Activated naive CD4-positive, alpha-beta T cell treated with anti-CD3 and anti-CD28 coated beads, Interleukin-2, amount 50 U/mL, for 72 hours (primary cell): ENCODE measurements at regions not wholly inside any gene's neighbourhood (a gene's known extent, or its start where the extent isn't known, plus 50 kb on each side); places are given as distances from the start of the nearest gene placed in this dataset.

ENCODE experiments used
- ATAC-seq, 2 donors: fragments of 150-1000 bp; cut with Tn5 transposase; 2 replicates each; pipeline ENCODE4 v1.10.0; 2021; ENCODE audit warnings: mild to moderate bottlenecking in 2 of 2, moderate library complexity in 2 of 2
- DNase-seq, 2 donors: peaks; one replicate each; pipeline ENCODE4 v3.0.0; 2021 to 2022; ENCODE audit warnings: low spot score in 2 of 2
- H3K27ac Mint-ChIP-seq, 2 donors: one replicate each; pipeline ENCODE4 v1.8.0; 2022; ENCODE audit warnings: mild to moderate bottlenecking in 2 of 2, mixed read lengths in 2 of 2
- H3K36me3 Mint-ChIP-seq, 2 donors: one replicate each; pipeline ENCODE4 v1.8.0; 2022; ENCODE audit warnings: mixed read lengths in 2 of 2
- H3K9me3 Mint-ChIP-seq, 2 donors: one replicate each; pipeline ENCODE4 v1.8.0; 2022; ENCODE audit warnings: mixed read lengths in 2 of 2

- Mint-ChIP-seq H3K36me3 (no peaks in the 10 kb centered on the region), H3K9me3 (peaks cover 0 to 4% of the 10 kb centered on the region in 2 donors), H3K27ac (no peak overlapping the region)
- ATAC-seq (no peak), DNase-seq (no peak)
These were observed 55.1 kb upstream of the SLC25A26 start for GRCh38 chr3:66165660-66166059.

GRCh38 chr3:66164155-66164554 is 56.6 kb upstream of the SLC25A26 start:
- ATAC-seq (no peak), DNase-seq (no peak)
- peaks cover 0 to 4% of the 10 kb centered on the region in 2 donors for H3K9me3 Mint-ChIP-seq
- H3K36me3 Mint-ChIP-seq = no peaks in the 10 kb centered on the region
- no peak overlapping the region for H3K27ac Mint-ChIP-seq

GRCh38 chr3:66163222-66163621 is 57.6 kb upstream of the SLC25A26 start:
- Mint-ChIP-seq H3K27ac (no peak overlapping the region), H3K36me3 (no peaks in the 10 kb centered on the region), H3K9me3 (peaks cover 0 to 4% of the 10 kb centered on the region in 2 donors)
- no peak for ATAC-seq
- DNase-seq = no peak

GRCh38 chr3:66162766-66163165 is 58.0 kb upstream of the SLC25A26 start:
- Mint-ChIP-seq H3K36me3 (no peaks in the 10 kb centered on the region), H3K9me3 (peaks cover 0 to 4% of the 10 kb centered on the region in 2 donors), H3K27ac (no peak overlapping the region)
- ATAC-seq (no peak), DNase-seq (no peak)

GRCh38 chr3:66158933-66159683 is 61.7 kb upstream of the SLC25A26 start:
- ATAC-seq (no peak), DNase-seq (no peak)
- Mint-ChIP-seq H3K27ac (no peak overlapping the region), H3K36me3 (no peaks in the 10 kb centered on the region), H3K9me3 (no peaks in the 10 kb centered on the region)

GRCh38 chr3:66154444-66154861 is 66.3 kb upstream of the SLC25A26 start:
- ATAC-seq (no peak), DNase-seq (no peak)
- Mint-ChIP-seq H3K36me3 (no peaks in the 10 kb centered on the region), H3K27ac (no peak overlapping the region), H3K9me3 (no peaks in the 10 kb centered on the region)

GRCh38 chr3:66153481-66154443 is 67.0 kb upstream of the SLC25A26 start:
- no peak for DNase-seq
- Mint-ChIP-seq H3K36me3 (no peaks in the 10 kb centered on the region), H3K9me3 (no peaks in the 10 kb centered on the region)

GRCh38 chr3:66152336-66152735 is 68.5 kb upstream of the SLC25A26 start:
- H3K9me3 Mint-ChIP-seq = no peaks in the 10 kb centered on the region
- no peak for DNase-seq
- H3K27ac Mint-ChIP-seq = no peak overlapping the region
- no peaks in the 10 kb centered on the region for H3K36me3 Mint-ChIP-seq
- ATAC-seq = no peak

More at GRCh38 chr3:66153481-66154443, 67.0 kb upstream of the SLC25A26 start:
- H3K27ac Mint-ChIP-seq = no peak overlapping the region
- no peak for ATAC-seq

- Mint-ChIP-seq H3K36me3 (no peaks in the 10 kb centered on the region), H3K9me3 (no peaks in the 10 kb centered on the region), H3K27ac (no peak overlapping the region)
- no peak for DNase-seq
- ATAC-seq = no peak
These were observed 69.8 kb upstream of the SLC25A26 start for GRCh38 chr3:66150977-66151376.

GRCh38 chr3:66149269-66149668 is 71.5 kb upstream of the SLC25A26 start:
- no peak for ATAC-seq
- DNase-seq = no peak
- no peak overlapping the region for H3K27ac Mint-ChIP-seq
- no peaks in the 10 kb centered on the region for H3K9me3 Mint-ChIP-seq
- no peaks in the 10 kb centered on the region for H3K36me3 Mint-ChIP-seq

GRCh38 chr3:66145408-66145733 is 75.4 kb upstream of the SLC25A26 start:
- no peak for ATAC-seq
- DNase-seq = no peak
- H3K9me3 Mint-ChIP-seq = no peaks in the 10 kb centered on the region
- H3K36me3 Mint-ChIP-seq = no peaks in the 10 kb centered on the region
- H3K27ac Mint-ChIP-seq = no peak overlapping the region

- DNase-seq (no peak), ATAC-seq (no peak)
- Mint-ChIP-seq H3K27ac (no peak overlapping the region), H3K36me3 (no peaks in the 10 kb centered on the region), H3K9me3 (no peaks in the 10 kb centered on the region)
These were observed 76.0 kb upstream of the SLC25A26 start for GRCh38 chr3:66144568-66145407.

- DNase-seq (no peak), ATAC-seq (no peak)
- no peaks in the 10 kb centered on the region for H3K9me3 Mint-ChIP-seq
- H3K36me3 Mint-ChIP-seq = no peaks in the 10 kb centered on the region
- no peak overlapping the region for H3K27ac Mint-ChIP-seq
These were observed 78.7 kb upstream of the SLC25A26 start for GRCh38 chr3:66142079-66142478.

GRCh38 chr3:66140743-66141372 is 79.9 kb upstream of the SLC25A26 start:
- ATAC-seq = no peak
- DNase-seq = no peak
- no peaks in the 10 kb centered on the region for H3K36me3 Mint-ChIP-seq
- no peak overlapping the region for H3K27ac Mint-ChIP-seq
- H3K9me3 Mint-ChIP-seq = no peaks in the 10 kb centered on the region

- no peak for ATAC-seq
- Mint-ChIP-seq H3K27ac (no peak overlapping the region), H3K36me3 (no peaks in the 10 kb centered on the region), H3K9me3 (no peaks in the 10 kb centered on the region)
- no peak for DNase-seq
These were observed 80.7 kb upstream of the SLC25A26 start for GRCh38 chr3:66140106-66140505.

- Mint-ChIP-seq H3K27ac (no peak overlapping the region), H3K36me3 (no peaks in the 10 kb centered on the region), H3K9me3 (no peaks in the 10 kb centered on the region)
- DNase-seq = no peak
- no peak for ATAC-seq
These were observed 81.4 kb upstream of the SLC25A26 start for GRCh38 chr3:66139415-66139814.
